ENCODE measurements at regions not wholly inside any gene's neighbourhood (a gene's known extent, or its start where the extent isn't known, plus 50 kb on each side); places are given as distances from the start of the nearest gene placed in this dataset.

DNA sequence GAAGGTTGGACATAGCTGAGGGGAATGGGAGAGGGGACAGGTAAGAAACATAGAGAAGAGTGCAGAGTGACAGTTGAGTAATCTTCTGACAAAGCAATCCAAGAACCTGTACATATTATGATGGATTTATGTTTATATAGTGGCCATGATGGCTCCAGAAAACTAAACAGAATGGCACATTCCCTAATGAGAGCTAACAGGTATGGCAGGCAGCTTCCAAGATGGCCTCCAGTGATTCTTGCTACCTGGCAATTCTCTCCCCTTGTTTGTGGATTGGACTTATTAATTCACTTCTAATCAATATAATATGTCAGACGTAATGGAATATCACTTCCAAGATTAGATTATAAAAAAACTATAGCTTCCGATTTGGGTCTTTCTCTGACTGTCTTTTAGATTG is 359.5 kb downstream of the DTHD1 start:
- POLR2A ChIA-PET = no interaction called here
- TF ChIP-seq KDM5A (IDR thresholded peaks at IDR 0.05) = no peak
- TF ChIP-seq CTCF (IDR thresholded peaks at IDR 0.05) = no peak
- TF ChIP-seq CBX2 (IDR thresholded peaks at IDR 0.05; ENCODE audit: borderline replicate concordance, low read depth) = no peak
- TF ChIP-seq RFX5 (IDR thresholded peaks at IDR 0.05) = no peak
- TF ChIP-seq CBX8 (IDR thresholded peaks at IDR 0.05) = no peak
- TF ChIP-seq HES2 (IDR thresholded peaks at IDR 0.05) = no peak
- no peak for TF ChIP-seq CEBPB (IDR thresholded peaks at IDR 0.05)
- TF ChIP-seq POLR2A (IDR thresholded peaks at IDR 0.05; ENCODE audit: low read length) = no peak
- TF ChIP-seq RARB (CRISPR knock-in tag; IDR thresholded peaks at IDR 0.05) = no peak
- TF ChIP-seq RCOR1 (IDR thresholded peaks at IDR 0.05; ENCODE audit: low read depth, low read length) = no peak
- no peak for TF ChIP-seq USF2 (IDR thresholded peaks at IDR 0.05)
- TF ChIP-seq JUNB (IDR thresholded peaks at IDR 0.05) = no peak
- H3K9me3 ChIP-seq = no peaks in the 10 kb centered on the region
- DNase-seq (ENCODE audit: low read depth in 1 of 2, low spot score in 1 of 2) (no peak), FAIRE-seq (no peak), ATAC-seq (no peak)
- CTCF ChIA-PET = no interaction called here
- H3K27ac ChIP-seq = no peak overlapping the region
- no peak overlapping the region for H3K4me3 ChIP-seq
- H3K4me1 ChIP-seq = no peaks in the 10 kb centered on the region
- H3K4me2 ChIP-seq = no peak overlapping the region
- WGBS (ENCODE audit: missing lambda C conversion rate) = 20% methylated on average over 2 of the region's 2 CpGs

DNA sequence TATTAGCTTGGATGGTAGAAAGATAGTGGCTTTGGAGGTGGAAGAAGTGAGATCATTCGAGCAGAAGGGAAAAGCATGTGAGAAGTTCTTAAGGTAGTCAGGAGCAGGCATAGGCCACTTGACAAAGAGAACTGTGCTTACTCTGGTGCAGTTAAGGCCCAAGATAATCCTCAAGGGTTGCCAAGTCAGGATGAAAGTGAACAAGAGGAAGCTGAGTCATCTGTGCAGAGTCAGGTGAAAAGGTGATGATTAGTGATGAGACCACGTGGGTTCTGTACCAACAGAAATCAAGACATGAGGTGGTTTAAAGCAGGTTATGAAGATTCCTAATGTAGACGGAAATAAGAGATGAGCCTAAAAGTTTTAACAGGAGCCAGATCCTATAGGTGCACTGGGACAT is 369.8 kb downstream of the DTHD1 start:
- H3K9me3 ChIP-seq = no peaks in the 10 kb centered on the region
- 8% methylated on average over 3 of the region's 3 CpGs for WGBS (ENCODE audit: missing lambda C conversion rate)
- ChIA-PET CTCF (no interaction called here), POLR2A (no interaction called here)
- ATAC-seq (no peak), DNase-seq (ENCODE audit: low read depth in 1 of 2, low spot score in 1 of 2) (no peak), FAIRE-seq (no peak)
- no peak overlapping the region for H3K4me3 ChIP-seq
- H3K4me2 ChIP-seq = no peak overlapping the region
- no peak overlapping the region for H3K27ac ChIP-seq
- no peaks in the 10 kb centered on the region for H3K4me1 ChIP-seq
- TF ChIP-seq POLR2AphosphoS2 (conservative IDR thresholded peaks at IDR 0.05; ENCODE audit: low read length) (no peak), SMC3 (IDR thresholded peaks at IDR 0.05) (no peak), ZFP36 (IDR thresholded peaks at IDR 0.05; ENCODE audit: borderline replicate concordance, partially characterized antibody) (no peak), CBX8 (IDR thresholded peaks at IDR 0.05) (no peak), JUNB (IDR thresholded peaks at IDR 0.05) (no peak), ZC3H11A (IDR thresholded peaks at IDR 0.05) (no peak), HDAC2 (IDR thresholded peaks at IDR 0.05) (no peak), CHD4 (IDR thresholded peaks at IDR 0.05; ENCODE audit: borderline replicate concordance) (no peak), RNF2 (IDR thresholded peaks at IDR 0.05; ENCODE audit: borderline replicate concordance, low read depth) (no peak)
- TF ChIP-seq, protein P1, sequence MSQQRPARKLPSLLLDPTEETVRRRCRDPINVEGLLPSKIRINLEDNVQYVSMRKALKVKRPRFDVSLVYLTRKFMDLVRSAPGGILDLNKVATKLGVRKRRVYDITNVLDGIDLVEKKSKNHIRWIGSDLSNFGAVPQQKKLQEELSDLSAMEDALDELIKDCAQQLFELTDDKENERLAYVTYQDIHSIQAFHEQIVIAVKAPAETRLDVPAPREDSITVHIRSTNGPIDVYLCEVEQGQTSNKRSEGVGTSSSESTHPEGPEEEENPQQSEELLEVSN (IDR thresholded peaks at IDR 0.05; ENCODE audit: borderline replicate concordance, low read depth) = no peak

DNA sequence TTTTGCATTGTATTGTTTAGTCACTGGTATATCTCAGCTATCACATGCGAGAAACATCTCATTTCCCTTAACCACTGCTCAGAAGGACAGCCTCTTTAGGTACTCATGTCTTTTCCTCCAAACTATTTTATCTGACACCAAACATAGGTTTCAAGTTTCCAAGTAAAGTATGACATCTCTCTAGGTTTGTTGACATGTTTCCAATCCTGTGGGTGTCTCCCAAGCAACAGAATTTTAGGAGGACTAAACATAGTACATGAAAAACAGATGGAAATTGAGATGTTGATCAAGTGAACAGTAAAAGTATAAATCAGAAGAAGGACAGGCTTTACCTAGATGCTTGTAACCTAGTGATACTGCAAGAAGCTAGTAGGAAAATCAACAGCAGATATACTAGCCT is 371.4 kb downstream of the DTHD1 start:
- H3K4me2 ChIP-seq = no peak overlapping the region
- no peak overlapping the region for H3K4me3 ChIP-seq
- ATAC-seq (no peak), FAIRE-seq (no peak), DNase-seq (ENCODE audit: low read depth in 1 of 2, low spot score in 1 of 2) (no peak)
- 7% methylated on average over 1 of the region's 1 CpG for WGBS (ENCODE audit: missing lambda C conversion rate)
- CTCF ChIA-PET = no interaction called here
- no peaks in the 10 kb centered on the region for H3K4me1 ChIP-seq
- POLR2A ChIA-PET = no interaction called here
- no peaks in the 10 kb centered on the region for H3K9me3 ChIP-seq
- H3K27ac ChIP-seq = no peak overlapping the region
- TF ChIP-seq ZC3H11A (IDR thresholded peaks at IDR 0.05) = no peak
- no peak for TF ChIP-seq MAX (IDR thresholded peaks at IDR 0.05)
- TF ChIP-seq SREBF2 (IDR thresholded peaks at IDR 0.05) = no peak
- no peak for TF ChIP-seq HEYL (CRISPR knock-in tag; IDR thresholded peaks at IDR 0.05)
- TF ChIP-seq NFE2L2 (conservative IDR thresholded peaks at IDR 0.05; ENCODE audit: low read length) = no peak
- TF ChIP-seq USF2 (IDR thresholded peaks at IDR 0.05) = no peak
- TF ChIP-seq EP300 (IDR thresholded peaks at IDR 0.05) = no peak
- TF ChIP-seq JUNB (IDR thresholded peaks at IDR 0.05) = no peak
- no peak for TF ChIP-seq CBX2 (IDR thresholded peaks at IDR 0.05; ENCODE audit: borderline replicate concordance, low read depth)
- TF ChIP-seq FOXS1 (CRISPR knock-in tag; IDR thresholded peaks at IDR 0.05) = no peak
- TF ChIP-seq CHD2 (IDR thresholded peaks at IDR 0.05; ENCODE audit: low read length, partially characterized antibody) = no peak
- no peak for TF ChIP-seq TP53 (CRISPR knock-in tag; IDR thresholded peaks at IDR 0.05)
- TF ChIP-seq GATA3 (IDR thresholded peaks at IDR 0.05; ENCODE audit: borderline replicate concordance) = no peak
- TF ChIP-seq FOSL2 (IDR thresholded peaks at IDR 0.05) = no peak
- no peak for TF ChIP-seq FOSL2 (CRISPR knock-in tag; IDR thresholded peaks at IDR 0.05)
- no peak for TF ChIP-seq ESRRA (IDR thresholded peaks at IDR 0.05; ENCODE audit: borderline replicate concordance, low read length)
- TF ChIP-seq BHLHE40 (IDR thresholded peaks at IDR 0.05; ENCODE audit: low read depth, low read length) = no peak
- no peak for TF ChIP-seq ZNF302 (CRISPR knock-in tag; IDR thresholded peaks at IDR 0.05)
- TF ChIP-seq RAD21 (conservative IDR thresholded peaks at IDR 0.05 in 1 of 2, IDR thresholded peaks at IDR 0.05 in 1 of 2) = no peak
